Urothelium cell line (cell line): ENCODE measurements at regions not wholly inside any gene's neighbourhood (a gene's known extent, or its start where the extent isn't known, plus 50 kb on each side); places are given as distances from the start of the nearest gene placed in this dataset.

Experiments
- DNase-seq: peaks from one replicate; pipeline ENCODE4 v3.0.0; 2011; ENCODE audit warnings: low spot score, mixed read lengths
- FAIRE-seq: peaks from 2 replicates; lab custom pipeline; 2011; peaks lifted over from hg19 to GRCh38; lab: Jason Lieb, UNC

GRCh38 chr6:142558786-142559185 is 257.0 kb downstream of the ADGRG6 start:
- DNase-seq = no peak
- FAIRE-seq = no peak

- FAIRE-seq (no peak), DNase-seq (no peak)
Measured at GRCh38 chr6:142561511-142562265, 259.9 kb downstream of the ADGRG6 start.

GRCh38 chr6:142562865-142563264 is 261.1 kb downstream of the ADGRG6 start:
- FAIRE-seq = no peak
- no peak for DNase-seq

GRCh38 chr6:142566628-142567396 is 265.0 kb downstream of the ADGRG6 start:
- FAIRE-seq (no peak), DNase-seq (peak; percentile 68)

DNA sequence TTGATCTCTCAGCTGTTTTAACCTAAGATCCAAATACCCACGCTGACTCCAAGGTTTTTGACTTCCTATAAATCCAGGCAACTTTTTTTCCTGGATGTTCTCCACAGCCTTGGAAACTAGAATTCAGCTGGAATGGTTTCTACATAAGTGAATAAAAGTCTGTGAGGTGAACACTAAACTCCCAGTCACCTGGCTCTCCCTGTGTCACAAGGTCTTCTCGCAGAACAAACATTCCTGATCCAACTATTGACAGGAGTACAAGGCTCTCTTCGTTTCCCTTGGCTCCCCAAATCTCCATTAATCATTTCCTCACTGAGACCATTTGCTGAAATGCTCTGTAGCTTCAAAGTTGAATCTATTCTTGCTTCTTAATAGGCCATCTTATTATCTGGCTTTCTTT is 265.7 kb downstream of the ADGRG6 start:
- DNase-seq = no peak
- no peak for FAIRE-seq

- peak; percentile 12 for DNase-seq
Measured at GRCh38 chr6:142568857-142569597, 267.2 kb downstream of the ADGRG6 start.

GRCh38 chr6:142569676-142570075 is 267.9 kb downstream of the ADGRG6 start:
- no peak for FAIRE-seq
- DNase-seq = peak; percentile 17

More at GRCh38 chr6:142568857-142569597, 267.2 kb downstream of the ADGRG6 start:
- no peak for FAIRE-seq

DNA sequence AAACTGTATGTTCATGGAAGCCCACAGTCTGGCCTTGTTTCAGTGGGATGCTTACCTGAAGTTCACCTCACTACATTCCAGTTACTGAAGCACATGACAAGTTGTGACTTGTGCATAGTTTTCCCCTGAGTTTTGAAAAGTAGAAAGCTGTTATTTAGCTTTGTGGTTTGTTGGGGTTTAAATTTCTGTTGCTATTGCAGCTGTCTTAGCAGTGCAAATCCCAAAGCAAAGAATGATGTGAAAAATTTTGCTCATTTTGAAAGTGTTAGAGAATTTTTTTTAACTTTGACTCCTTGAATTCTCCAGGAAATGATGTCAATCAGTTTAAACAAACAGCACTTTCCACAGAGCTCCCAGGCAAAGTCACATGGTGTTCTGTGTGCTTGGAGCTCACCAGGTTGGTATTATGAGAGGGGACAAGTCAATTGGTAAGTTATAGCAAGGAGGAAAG is 268.4 kb downstream of the ADGRG6 start:
- DNase-seq (peak; percentile 52), FAIRE-seq (no peak)

GRCh38 chr6:142592876-142593275 is 291.1 kb downstream of the ADGRG6 start:
- DNase-seq = no peak
- no peak for FAIRE-seq

DNA sequence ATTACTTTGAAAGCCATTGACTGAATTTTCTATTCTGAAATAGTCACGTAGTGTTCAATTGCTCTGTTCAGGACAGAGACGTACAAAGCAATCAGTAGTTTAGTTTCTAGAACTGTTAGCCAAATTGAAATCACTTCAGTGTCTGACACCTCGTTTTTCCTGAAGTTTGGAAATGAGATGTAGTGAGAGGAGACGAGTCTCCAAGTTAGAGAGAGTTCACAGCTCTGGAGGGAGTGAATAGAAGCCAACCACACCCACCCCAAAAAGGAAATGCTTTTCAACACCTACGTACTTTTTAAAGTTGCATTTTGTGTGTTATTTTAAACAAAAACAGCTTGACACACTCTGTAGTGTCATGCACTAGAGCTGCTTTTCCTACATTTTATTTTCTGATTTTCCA is 296.0 kb downstream of the ADGRG6 start:
- FAIRE-seq = no peak
- no peak for DNase-seq

DNA sequence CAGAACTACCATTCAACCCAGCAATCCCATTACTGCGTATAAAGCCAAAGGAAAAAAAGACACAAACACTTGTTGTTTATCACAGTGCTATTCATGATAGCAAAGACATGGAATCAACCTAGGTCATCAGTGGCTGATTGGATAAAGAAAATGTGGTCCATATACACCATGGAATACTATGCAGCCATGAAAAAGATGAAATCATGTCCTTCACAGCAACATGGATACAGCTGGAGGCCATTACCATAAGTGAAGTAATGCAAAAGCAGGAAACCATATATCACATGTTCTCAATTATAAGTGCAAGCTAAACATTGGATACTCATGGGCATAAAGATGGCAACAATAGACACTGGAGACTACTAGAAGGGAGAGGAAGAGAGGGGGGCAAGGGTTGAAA is 299.6 kb downstream of the ADGRG6 start:
- FAIRE-seq = no peak
- DNase-seq = no peak

DNA sequence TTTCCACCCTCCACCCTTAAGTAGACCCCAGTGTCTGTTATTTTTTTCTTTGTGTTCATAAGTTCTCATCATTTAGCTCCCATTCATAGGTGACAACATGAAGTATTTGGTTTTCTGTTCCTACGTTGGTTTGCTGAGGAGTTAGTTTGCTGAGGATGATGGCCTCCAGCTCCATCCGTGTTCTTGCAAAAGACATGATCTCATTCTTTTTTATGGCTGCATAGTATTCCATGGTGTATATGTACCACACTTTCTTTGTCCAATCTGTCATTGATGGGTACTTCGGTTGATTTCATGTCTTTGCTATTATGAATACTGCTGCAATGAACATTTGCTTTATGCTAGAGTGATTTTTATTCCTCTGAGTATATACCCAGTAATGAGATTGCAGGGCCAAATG is 301.2 kb downstream of the ADGRG6 start:
- FAIRE-seq = no peak
- no peak for DNase-seq

- DNase-seq = peak; percentile 12
Measured at GRCh38 chr6:142605922-142606485, 304.2 kb downstream of the ADGRG6 start.

GRCh38 chr6:142612956-142613355 is 311.1 kb downstream of the ADGRG6 start:
- no peak for DNase-seq
- FAIRE-seq = no peak

More at GRCh38 chr6:142605922-142606485, 304.2 kb downstream of the ADGRG6 start:
- FAIRE-seq = no peak

DNA sequence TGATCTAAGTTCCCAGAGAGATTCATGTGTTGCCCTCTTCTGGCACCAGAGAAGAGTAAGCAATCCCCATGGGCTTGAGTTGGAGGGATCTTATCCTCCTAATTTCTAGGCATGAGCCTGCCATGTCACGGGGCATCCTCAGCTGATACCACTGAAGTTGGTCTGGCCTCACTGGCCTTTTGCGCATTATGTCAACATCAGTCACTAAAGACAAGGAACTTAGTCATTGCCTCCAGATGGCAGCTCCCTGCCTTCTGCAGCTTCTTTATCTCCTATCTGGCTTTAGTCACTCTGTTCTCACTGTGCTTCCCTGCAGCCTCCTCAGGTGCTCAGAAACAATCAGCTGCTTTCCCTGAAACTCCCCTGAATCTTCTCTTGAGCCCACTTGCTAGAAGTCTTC is 312.2 kb downstream of the ADGRG6 start:
- DNase-seq (no peak), FAIRE-seq (no peak)

GRCh38 chr6:142617158-142617557 is 315.4 kb downstream of the ADGRG6 start:
- DNase-seq (no peak), FAIRE-seq (no peak)

DNA sequence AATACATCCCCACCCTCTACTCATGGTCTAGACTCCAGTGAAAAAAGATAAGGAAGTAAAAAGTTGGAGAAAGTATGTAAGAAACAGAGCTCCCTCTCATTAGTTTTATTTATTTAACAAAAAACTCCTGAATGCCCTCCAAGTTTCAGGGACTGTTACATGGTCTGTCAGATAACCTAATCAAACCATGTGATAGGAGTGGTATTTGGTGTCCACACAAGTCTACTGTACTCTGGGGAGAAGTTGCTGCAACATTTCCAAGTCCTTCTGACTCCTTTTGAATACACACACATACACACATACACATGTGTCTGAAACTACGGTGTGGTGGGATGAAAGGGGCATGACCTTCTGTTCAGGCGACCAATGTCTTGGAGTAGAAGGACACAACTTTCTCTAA is 320.0 kb downstream of the ADGRG6 start:
- FAIRE-seq (no peak), DNase-seq (no peak)

DNA sequence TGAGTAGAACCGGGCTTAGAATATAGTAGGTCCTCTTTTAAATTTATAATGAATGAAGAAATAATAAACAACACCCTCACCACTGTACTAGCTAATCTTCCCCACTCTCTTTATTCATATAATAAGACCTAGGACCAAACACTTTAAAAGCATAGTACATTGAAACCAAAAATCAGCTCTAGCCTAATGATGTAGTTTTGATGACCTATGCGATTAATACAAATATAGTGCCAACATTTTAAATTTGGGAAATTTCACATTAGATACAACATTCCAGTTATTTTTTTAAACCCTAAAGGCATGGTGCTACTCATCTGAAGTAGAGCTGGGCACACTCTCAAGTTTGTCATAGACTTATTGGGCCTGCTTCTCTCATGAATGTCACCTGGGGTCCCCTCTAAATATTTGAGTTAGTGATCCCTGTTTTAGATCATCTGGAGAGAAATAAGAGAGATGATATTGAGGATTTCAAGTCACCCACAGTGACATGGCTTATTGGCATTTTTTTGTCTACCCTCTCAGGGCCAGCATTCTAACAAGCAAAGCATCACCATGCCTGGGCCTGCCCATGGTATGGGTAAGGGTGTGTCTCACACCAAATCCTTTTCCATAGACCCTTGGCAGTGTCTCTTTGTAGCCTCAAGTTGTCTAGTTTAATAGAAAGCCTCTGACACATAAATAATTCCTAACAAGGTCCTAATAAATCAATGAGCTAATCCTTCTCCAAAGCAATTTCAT is 319.8 kb downstream of the HIVEP2 start:
- FAIRE-seq (no peak), DNase-seq (no peak)

DNA sequence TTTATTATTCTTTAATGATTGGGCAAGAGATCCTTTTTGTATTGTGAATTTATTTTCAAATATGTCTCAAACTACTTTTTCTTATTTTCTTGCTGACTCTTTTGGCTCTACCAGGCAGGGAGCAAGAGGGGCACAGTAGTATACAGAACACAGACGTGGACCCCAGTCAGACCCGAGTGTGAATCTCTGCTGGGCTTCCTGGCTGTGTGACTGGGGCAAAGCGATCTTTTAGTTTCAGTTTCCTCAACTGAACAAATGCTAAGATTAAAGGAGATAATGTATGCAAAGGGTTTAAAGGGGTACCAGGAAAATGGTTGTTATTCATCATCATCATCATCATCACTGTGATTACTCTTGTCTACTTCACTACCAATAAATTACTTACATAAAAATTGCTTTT is 317.5 kb downstream of the HIVEP2 start:
- DNase-seq (no peak), FAIRE-seq (no peak)
